Muscle layer of duodenum (tissue), 2 donors: ENCODE measurements at regions not wholly inside any gene's neighbourhood (a gene's known extent, or its start where the extent isn't known, plus 50 kb on each side); places are given as distances from the start of the nearest gene placed in this dataset.

Source experiments
- H3K27ac ChIP-seq: one replicate; pipeline ENCODE4 v1.7.0; 2013; ENCODE audit warnings: mild to moderate bottlenecking, low read length
- H3K27me3 ChIP-seq: one replicate; pipeline ENCODE4 v1.7.0; 2013; ENCODE audit warnings: low read depth, mild to moderate bottlenecking, control low read depth, low read length
- H3K36me3 ChIP-seq, 2 donors: one replicate each; pipeline ENCODE4 v1.7.0; 2013; ENCODE audit warnings: low read length in 2 of 2, control low read depth in 1 of 2, mild to moderate bottlenecking in 1 of 2; ENCODE audit not compliant: insufficient read depth in 2 of 2, control insufficient read depth in 1 of 2
- H3K4me1 ChIP-seq, 2 donors: one replicate each; pipeline ENCODE4 v1.7.0; 2013; ENCODE audit warnings: low read length in 2 of 2, mild to moderate bottlenecking in 2 of 2, control low read depth in 1 of 2, moderate library complexity in 1 of 2; ENCODE audit not compliant: insufficient read depth in 2 of 2, control insufficient read depth in 1 of 2
- H3K4me3 ChIP-seq, 2 donors: one replicate each; pipeline ENCODE4 v1.7.0; 2013; ENCODE audit warnings: low read length in 2 of 2, low read depth in 1 of 2, mild to moderate bottlenecking in 1 of 2
- H3K9me3 ChIP-seq, 2 donors: one replicate each; pipeline ENCODE4 v1.7.0; 2013; ENCODE audit warnings: low read length in 2 of 2, control low read depth in 1 of 2, mild to moderate bottlenecking in 1 of 2; ENCODE audit not compliant: control insufficient read depth in 1 of 2
- donor health status: healthy.

GRCh38 chr20:60314727-60315126 is 356.5 kb downstream of the CDH26 start:
- Histone ChIP-seq H3K27ac (no peak overlapping the region), H3K27me3 (no peaks in the 10 kb centered on the region), H3K36me3 (no peaks in the 10 kb centered on the region), H3K4me3 (no peak overlapping the region), H3K9me3 (no peaks in the 10 kb centered on the region), H3K4me1 (no peaks in the 10 kb centered on the region)

GRCh38 chr20:60316476-60317158 is 358.4 kb downstream of the CDH26 start:
- H3K27me3 ChIP-seq: no peaks in the 10 kb centered on the region
- no peak overlapping the region for H3K27ac ChIP-seq
- no peak overlapping the region for H3K4me3 ChIP-seq
- H3K36me3 ChIP-seq: no peaks in the 10 kb centered on the region
- no peaks in the 10 kb centered on the region for H3K9me3 ChIP-seq
- H3K4me1 ChIP-seq: no peaks in the 10 kb centered on the region

GRCh38 chr20:60317401-60317800 is 359.2 kb downstream of the CDH26 start:
- Histone ChIP-seq H3K36me3 (no peaks in the 10 kb centered on the region), H3K9me3 (no peaks in the 10 kb centered on the region), H3K4me3 (no peak overlapping the region), H3K27me3 (no peaks in the 10 kb centered on the region), H3K4me1 (no peaks in the 10 kb centered on the region), H3K27ac (no peak overlapping the region)

GRCh38 chr20:60321601-60322000 is 363.4 kb downstream of the CDH26 start:
- H3K27ac ChIP-seq: no peak overlapping the region
- H3K4me3 ChIP-seq: no peak overlapping the region
- H3K27me3 ChIP-seq: no peaks in the 10 kb centered on the region
- H3K4me1 ChIP-seq: no peaks in the 10 kb centered on the region
- H3K36me3 ChIP-seq: no peaks in the 10 kb centered on the region
- no peaks in the 10 kb centered on the region for H3K9me3 ChIP-seq

- Histone ChIP-seq H3K9me3 (no peaks in the 10 kb centered on the region), H3K4me1 (no peaks in the 10 kb centered on the region), H3K27ac (no peak overlapping the region), H3K4me3 (no peak overlapping the region), H3K27me3 (no peaks in the 10 kb centered on the region), H3K36me3 (no peaks in the 10 kb centered on the region)
Measured at GRCh38 chr20:60326821-60327220, 368.6 kb downstream of the CDH26 start.

GRCh38 chr20:60327971-60328660 is 369.9 kb downstream of the CDH26 start:
- H3K4me3 ChIP-seq: no peak overlapping the region
- no peak overlapping the region for H3K27ac ChIP-seq
- no peaks in the 10 kb centered on the region for H3K27me3 ChIP-seq
- H3K9me3 ChIP-seq: no peaks in the 10 kb centered on the region
- no peaks in the 10 kb centered on the region for H3K4me1 ChIP-seq
- no peaks in the 10 kb centered on the region for H3K36me3 ChIP-seq

- no peaks in the 10 kb centered on the region for H3K4me1 ChIP-seq
- no peaks in the 10 kb centered on the region for H3K9me3 ChIP-seq
- H3K27ac ChIP-seq: no peak overlapping the region
- H3K27me3 ChIP-seq: no peaks in the 10 kb centered on the region
- H3K36me3 ChIP-seq: no peaks in the 10 kb centered on the region
- H3K4me3 ChIP-seq: no peak overlapping the region
Measured at GRCh38 chr20:60330461-60330860, 372.2 kb downstream of the CDH26 start.

GRCh38 chr20:60331688-60332300 is 373.6 kb downstream of the CDH26 start:
- no peaks in the 10 kb centered on the region for H3K36me3 ChIP-seq
- H3K27me3 ChIP-seq: no peaks in the 10 kb centered on the region
- H3K4me1 ChIP-seq: no peaks in the 10 kb centered on the region
- no peak overlapping the region for H3K4me3 ChIP-seq
- H3K9me3 ChIP-seq: no peaks in the 10 kb centered on the region
- H3K27ac ChIP-seq: no peak overlapping the region

GRCh38 chr20:60332523-60332922 is 374.3 kb downstream of the CDH26 start:
- Histone ChIP-seq H3K36me3 (no peaks in the 10 kb centered on the region), H3K27ac (no peak overlapping the region), H3K4me1 (no peaks in the 10 kb centered on the region), H3K4me3 (no peak overlapping the region), H3K27me3 (no peaks in the 10 kb centered on the region), H3K9me3 (no peaks in the 10 kb centered on the region)

- H3K27ac ChIP-seq: no peak overlapping the region
- no peaks in the 10 kb centered on the region for H3K36me3 ChIP-seq
- no peaks in the 10 kb centered on the region for H3K4me1 ChIP-seq
- no peaks in the 10 kb centered on the region for H3K9me3 ChIP-seq
- H3K27me3 ChIP-seq: no peaks in the 10 kb centered on the region
- no peak overlapping the region for H3K4me3 ChIP-seq
Measured at GRCh38 chr20:60334911-60335310, 376.7 kb downstream of the CDH26 start.

- Histone ChIP-seq H3K36me3 (no peaks in the 10 kb centered on the region), H3K27ac (no peak overlapping the region), H3K4me3 (no peak overlapping the region), H3K9me3 (no peaks in the 10 kb centered on the region), H3K4me1 (no peaks in the 10 kb centered on the region), H3K27me3 (no peaks in the 10 kb centered on the region)
Measured at GRCh38 chr20:60338556-60338955, 380.3 kb downstream of the CDH26 start.
